CD8-positive, alpha-beta memory T cell (primary cell): ENCODE measurements at regions not wholly inside any gene's neighbourhood (a gene's known extent, or its start where the extent isn't known, plus 50 kb on each side); places are given as distances from the start of the nearest gene placed in this dataset.

ENCODE experiments used
- CTCF ChIA-PET: fragments of 350-600 bp; sonication (Branson Sonifier 250); formaldehyde crosslinking; loops from one replicate; lab custom pipeline; 2021; ENCODE audit warnings: antibody characterized with exemption; lab: Charles Lee
- POLR2A ChIA-PET: fragments of 350-600 bp; sonication (Branson Sonifier 250); formaldehyde crosslinking; loops from one replicate; lab custom pipeline; 2021; ENCODE audit warnings: antibody characterized with exemption; lab: Charles Lee
- DNase-seq, 5 donors: peaks; one replicate each; pipeline versions ENCODE4 v3.0.0 to v3.0.0-alpha.2; 2020 to 2022; ENCODE audit warnings: mixed read lengths in 1 of 5
- H3K27ac ChIP-seq: one replicate; pipeline ENCODE4 v1.7.0; 2013; ENCODE audit warnings: low read depth, mild to moderate bottlenecking, low read length, moderate library complexity
- H3K27me3 ChIP-seq: 2 replicates; pipeline ENCODE4 v1.7.0; 2013; ENCODE audit warnings: low read length, mild to moderate bottlenecking; ENCODE audit not compliant: insufficient read depth, poor library complexity, severe bottlenecking
- H3K36me3 ChIP-seq: 2 replicates; pipeline ENCODE4 v1.7.0; 2013; ENCODE audit warnings: mild to moderate bottlenecking, low read length, moderate library complexity; ENCODE audit not compliant: insufficient read depth
- H3K4me1 ChIP-seq: 2 replicates; pipeline ENCODE4 v1.7.0; 2013; ENCODE audit warnings: mild to moderate bottlenecking, low read length, moderate library complexity; ENCODE audit not compliant: insufficient read depth
- H3K4me3 ChIP-seq: 2 replicates; pipeline ENCODE4 v1.7.0; 2013; ENCODE audit warnings: mild to moderate bottlenecking, low read length
- H3K9me3 ChIP-seq: 2 replicates; pipeline ENCODE4 v1.7.0; 2013; ENCODE audit warnings: mild to moderate bottlenecking, low read length
- H3K27ac Mint-ChIP-seq, 8 donors: one replicate each; pipeline ENCODE4 v1.8.0; 2020 to 2021; ENCODE audit warnings: mixed read lengths in 8 of 8, mild to moderate bottlenecking in 6 of 8, inconsistent platforms in 3 of 8, moderate library complexity in 3 of 8
- H3K27me3 Mint-ChIP-seq, 2 donors: one replicate each; pipeline ENCODE4 v1.8.0; 2020 to 2021; ENCODE audit warnings: mixed read lengths in 2 of 2, mild to moderate bottlenecking in 1 of 2, moderate library complexity in 1 of 2
- H3K36me3 Mint-ChIP-seq, 3 donors: one replicate each; pipeline ENCODE4 v1.8.0; 2020 to 2021; ENCODE audit warnings: mixed read lengths in 3 of 3, inconsistent platforms in 1 of 3, mild to moderate bottlenecking in 1 of 3
- H3K4me1 Mint-ChIP-seq, 3 donors: one replicate each; pipeline ENCODE4 v1.8.0; 2020 to 2021; ENCODE audit warnings: mixed read lengths in 3 of 3, inconsistent platforms in 1 of 3, mild to moderate bottlenecking in 1 of 3
- H3K4me3 Mint-ChIP-seq, 7 donors: one replicate each; pipeline ENCODE4 v1.8.0; 2020 to 2021; ENCODE audit warnings: mixed read lengths in 7 of 7, mild to moderate bottlenecking in 6 of 7, moderate library complexity in 4 of 7, inconsistent platforms in 2 of 7
- H3K9me3 Mint-ChIP-seq, 5 donors: one replicate each; pipeline ENCODE4 v1.8.0; 2020 to 2022; ENCODE audit warnings: mixed read lengths in 5 of 5, mild to moderate bottlenecking in 3 of 5, moderate library complexity in 2 of 5, inconsistent platforms in 1 of 5

- Mint-ChIP-seq H3K27ac (no peak overlapping the region), H3K4me3 (no peak overlapping the region), H3K36me3 (peaks cover 5 to 36% (median 11%) of the 10 kb centered on the region in 3 donors), H3K4me1 (no peaks in the 10 kb centered on the region), H3K9me3 (peaks cover 5 to 14% (median 8%) of the 10 kb centered on the region in 5 donors), H3K27me3 (no peaks in the 10 kb centered on the region)
- no peak overlapping the region for H3K27ac ChIP-seq
- ChIA-PET POLR2A (no interaction called here), CTCF (no interaction called here)
- DNase-seq = no peak
- no peaks in the 10 kb centered on the region for H3K36me3 ChIP-seq
- H3K4me1 ChIP-seq = no peaks in the 10 kb centered on the region
- H3K27me3 ChIP-seq = no peaks in the 10 kb centered on the region
- H3K9me3 ChIP-seq = no peaks in the 10 kb centered on the region
- no peak overlapping the region for H3K4me3 ChIP-seq
Measured at GRCh38 chr7:33677556-33677955, 227.8 kb upstream of the BMPER start.

GRCh38 chr7:33678569-33679335 is 226.6 kb upstream of the BMPER start:
- H3K36me3 ChIP-seq = no peaks in the 10 kb centered on the region
- no peak for DNase-seq
- ChIA-PET CTCF (no interaction called here), POLR2A (no interaction called here)
- H3K27ac Mint-ChIP-seq = no peak overlapping the region
- no peak overlapping the region for H3K4me3 Mint-ChIP-seq
- H3K27ac ChIP-seq = no peak overlapping the region
- no peaks in the 10 kb centered on the region for H3K4me1 Mint-ChIP-seq
- H3K9me3 Mint-ChIP-seq = peaks cover 5 to 14% (median 8%) of the 10 kb centered on the region in 5 donors
- H3K4me3 ChIP-seq = no peak overlapping the region
- H3K27me3 ChIP-seq = no peaks in the 10 kb centered on the region
- H3K27me3 Mint-ChIP-seq = no peaks in the 10 kb centered on the region
- peaks cover 5 to 44% (median 11%) of the 10 kb centered on the region in 3 donors for H3K36me3 Mint-ChIP-seq
- no peaks in the 10 kb centered on the region for H3K9me3 ChIP-seq
- no peaks in the 10 kb centered on the region for H3K4me1 ChIP-seq

GRCh38 chr7:33680682-33681081 is 224.7 kb upstream of the BMPER start:
- no peak overlapping the region for H3K4me3 ChIP-seq
- no peak for DNase-seq
- Mint-ChIP-seq H3K27ac (no peak overlapping the region), H3K27me3 (no peaks in the 10 kb centered on the region), H3K9me3 (peaks cover 5 to 14% (median 9%) of the 10 kb centered on the region in 5 donors), H3K36me3 (peaks cover 8 to 55% (median 12%) of the 10 kb centered on the region in 3 donors), H3K4me1 (no peaks in the 10 kb centered on the region), H3K4me3 (no peak overlapping the region)
- H3K4me1 ChIP-seq = no peaks in the 10 kb centered on the region
- H3K36me3 ChIP-seq = no peaks in the 10 kb centered on the region
- no peaks in the 10 kb centered on the region for H3K27me3 ChIP-seq
- CTCF ChIA-PET = no interaction called here
- H3K9me3 ChIP-seq = no peaks in the 10 kb centered on the region
- no peak overlapping the region for H3K27ac ChIP-seq
- POLR2A ChIA-PET = no interaction called here

- H3K27ac ChIP-seq = no peak overlapping the region
- no peaks in the 10 kb centered on the region for H3K4me1 Mint-ChIP-seq
Measured at GRCh38 chr7:33685503-33685902, 219.8 kb upstream of the BMPER start.

GRCh38 chr7:33685981-33686683 is 219.2 kb upstream of the BMPER start:
- Histone ChIP-seq H3K27ac (no peak overlapping the region), H3K4me3 (no peak overlapping the region), H3K27me3 (no peaks in the 10 kb centered on the region), H3K36me3 (no peaks in the 10 kb centered on the region), H3K4me1 (no peaks in the 10 kb centered on the region), H3K9me3 (no peaks in the 10 kb centered on the region)
- no peak overlapping the region for H3K4me3 Mint-ChIP-seq
- H3K9me3 Mint-ChIP-seq = peaks cover 0 to 13% (median 13%) of the 10 kb centered on the region in 5 donors
- ChIA-PET POLR2A (no interaction called here), CTCF (no interaction called here)
- H3K36me3 Mint-ChIP-seq = peaks cover 8 to 71% (median 18%) of the 10 kb centered on the region in 3 donors
- DNase-seq = no peak
- no peak overlapping the region for H3K27ac Mint-ChIP-seq
- no peaks in the 10 kb centered on the region for H3K4me1 Mint-ChIP-seq
- no peaks in the 10 kb centered on the region for H3K27me3 Mint-ChIP-seq

More at GRCh38 chr7:33685503-33685902, 219.8 kb upstream of the BMPER start:
- H3K36me3 Mint-ChIP-seq = peaks cover 8 to 70% (median 19%) of the 10 kb centered on the region in 3 donors
- DNase-seq = no peak
- peaks cover 0 to 9% (median 7%) of the 10 kb centered on the region in 5 donors for H3K9me3 Mint-ChIP-seq
- H3K4me1 ChIP-seq = no peaks in the 10 kb centered on the region
- H3K9me3 ChIP-seq = no peaks in the 10 kb centered on the region
- H3K27me3 Mint-ChIP-seq = no peaks in the 10 kb centered on the region
- no peaks in the 10 kb centered on the region for H3K36me3 ChIP-seq
- ChIA-PET POLR2A (no interaction called here), CTCF (no interaction called here)
- no peak overlapping the region for H3K4me3 Mint-ChIP-seq
- no peak overlapping the region for H3K27ac Mint-ChIP-seq
- H3K4me3 ChIP-seq = no peak overlapping the region
- no peaks in the 10 kb centered on the region for H3K27me3 ChIP-seq

GRCh38 chr7:33687625-33688024 is 217.7 kb upstream of the BMPER start:
- ChIA-PET CTCF (no interaction called here), POLR2A (no interaction called here)
- H3K27me3 ChIP-seq = no peaks in the 10 kb centered on the region
- Mint-ChIP-seq H3K36me3 (peaks cover 5 to 68% (median 16%) of the 10 kb centered on the region in 3 donors), H3K27me3 (no peaks in the 10 kb centered on the region), H3K4me1 (no peaks in the 10 kb centered on the region), H3K27ac (no peak overlapping the region), H3K9me3 (peaks cover 0 to 13% (median 13%) of the 10 kb centered on the region in 5 donors), H3K4me3 (no peak overlapping the region)
- H3K9me3 ChIP-seq = no peaks in the 10 kb centered on the region
- H3K36me3 ChIP-seq = no peaks in the 10 kb centered on the region
- no peaks in the 10 kb centered on the region for H3K4me1 ChIP-seq
- no peak for DNase-seq
- H3K27ac ChIP-seq = no peak overlapping the region
- H3K4me3 ChIP-seq = no peak overlapping the region

- Mint-ChIP-seq H3K27me3 (no peaks in the 10 kb centered on the region), H3K27ac (no peak overlapping the region), H3K4me3 (no peak overlapping the region), H3K9me3 (peaks cover 2 to 17% (median 14%) of the 10 kb centered on the region in 5 donors), H3K4me1 (no peaks in the 10 kb centered on the region), H3K36me3 (peaks cover 3 to 66% (median 15%) of the 10 kb centered on the region in 3 donors)
- ChIA-PET POLR2A (no interaction called here), CTCF (no interaction called here)
- H3K9me3 ChIP-seq = no peaks in the 10 kb centered on the region
- no peak for DNase-seq
- H3K27ac ChIP-seq = no peak overlapping the region
- H3K4me1 ChIP-seq = no peaks in the 10 kb centered on the region
- no peaks in the 10 kb centered on the region for H3K36me3 ChIP-seq
- H3K4me3 ChIP-seq = no peak overlapping the region
- H3K27me3 ChIP-seq = no peaks in the 10 kb centered on the region
Measured at GRCh38 chr7:33691180-33691579, 214.2 kb upstream of the BMPER start.

GRCh38 chr7:33692956-33693355 is 212.4 kb upstream of the BMPER start:
- no peaks in the 10 kb centered on the region for H3K27me3 ChIP-seq
- Mint-ChIP-seq H3K36me3 (peaks cover 3 to 63% (median 11%) of the 10 kb centered on the region in 3 donors), H3K4me3 (no peak overlapping the region), H3K27ac (peak overlapping the region in 1 of 8 donors; percentile 6), H3K4me1 (no peaks in the 10 kb centered on the region), H3K9me3 (peaks cover 2 to 23% (median 13%) of the 10 kb centered on the region in 5 donors), H3K27me3 (no peaks in the 10 kb centered on the region)
- ChIA-PET CTCF (no interaction called here), POLR2A (no interaction called here)
- H3K9me3 ChIP-seq = no peaks in the 10 kb centered on the region
- no peak for DNase-seq
- no peaks in the 10 kb centered on the region for H3K36me3 ChIP-seq
- H3K27ac ChIP-seq = no peak overlapping the region
- no peaks in the 10 kb centered on the region for H3K4me1 ChIP-seq
- no peak overlapping the region for H3K4me3 ChIP-seq
